HG02970 (cell line): ENCODE measurements at regions not wholly inside any gene's neighbourhood (a gene's known extent, or its start where the extent isn't known, plus 50 kb on each side); places are given as distances from the start of the nearest gene placed in this dataset.

Experiments used
- ATAC-seq: cut with Tn5 transposase; IDR thresholded peaks from one replicate; pipeline ENCODE4 v1.9.1; 2021; ENCODE audit warnings: mild to moderate bottlenecking, moderate library complexity, moderate number of reproducible peaks; ENCODE audit not compliant: unreplicated experiment, low FRiP score

DNA sequence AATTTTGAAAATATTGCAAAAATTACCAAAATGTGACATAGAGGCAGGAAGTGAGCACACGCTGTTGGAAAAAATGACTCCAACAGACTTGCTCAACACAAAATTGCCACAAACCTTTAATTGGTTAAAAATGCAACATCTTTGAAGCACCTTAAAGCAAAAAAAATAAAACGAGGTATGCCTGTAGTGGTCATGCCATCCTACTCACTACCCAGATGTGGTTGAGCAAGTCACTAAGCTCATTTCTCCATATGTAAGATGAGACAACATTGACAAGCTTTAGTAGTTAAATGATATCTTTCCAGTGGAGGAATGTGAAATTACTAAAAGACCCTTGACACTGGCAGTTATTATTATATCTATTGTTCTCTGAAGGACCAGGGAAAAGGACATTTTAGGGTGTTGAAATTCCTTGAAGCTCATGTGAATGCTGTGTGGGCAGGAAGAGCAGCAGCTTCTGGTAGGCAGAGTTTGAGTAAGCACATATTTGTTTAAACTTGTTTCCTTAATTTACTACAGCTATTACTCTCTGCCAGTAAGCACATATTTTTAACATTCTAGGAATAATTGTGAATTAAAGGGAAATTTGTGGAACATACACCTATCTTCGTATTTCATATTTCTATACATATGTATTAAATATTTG, 131.6 kb upstream of the P2RY1 start:
- ATAC-seq = no peak

DNA sequence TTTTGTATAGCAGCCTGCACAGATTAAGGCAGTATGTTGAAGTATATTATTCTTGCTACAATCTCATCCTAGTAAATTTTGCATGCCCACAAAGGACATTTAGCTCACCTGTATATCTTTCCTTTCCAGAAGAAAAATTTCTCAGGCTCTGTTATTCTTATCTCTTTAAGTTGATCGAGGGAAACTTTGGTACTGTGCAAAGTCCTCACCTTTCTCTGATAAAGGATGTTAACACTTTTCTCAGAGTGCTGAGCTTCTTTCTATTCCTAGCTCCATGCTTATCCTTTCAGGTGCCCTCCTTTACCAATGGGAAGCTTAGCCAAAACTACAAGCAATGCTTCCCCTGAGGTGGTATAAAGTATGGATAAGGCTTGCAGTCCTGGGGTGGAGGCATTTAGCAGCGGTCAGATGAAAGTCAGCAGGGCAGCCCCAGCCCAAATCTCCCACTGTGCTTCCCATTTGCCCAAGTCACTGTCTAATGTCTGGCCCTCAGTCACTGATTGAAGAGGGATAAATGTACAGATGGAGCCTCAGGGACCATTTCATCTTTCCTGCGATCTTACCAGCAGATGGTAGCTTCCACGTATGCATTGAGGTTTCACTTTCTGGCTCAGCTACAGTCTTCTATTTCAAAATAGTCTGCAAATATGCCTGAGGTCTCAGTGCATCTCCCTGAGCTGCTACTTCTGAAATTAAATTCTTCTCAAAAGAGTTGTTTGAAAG, 127.8 kb upstream of the P2RY1 start:
- no peak for ATAC-seq

DNA sequence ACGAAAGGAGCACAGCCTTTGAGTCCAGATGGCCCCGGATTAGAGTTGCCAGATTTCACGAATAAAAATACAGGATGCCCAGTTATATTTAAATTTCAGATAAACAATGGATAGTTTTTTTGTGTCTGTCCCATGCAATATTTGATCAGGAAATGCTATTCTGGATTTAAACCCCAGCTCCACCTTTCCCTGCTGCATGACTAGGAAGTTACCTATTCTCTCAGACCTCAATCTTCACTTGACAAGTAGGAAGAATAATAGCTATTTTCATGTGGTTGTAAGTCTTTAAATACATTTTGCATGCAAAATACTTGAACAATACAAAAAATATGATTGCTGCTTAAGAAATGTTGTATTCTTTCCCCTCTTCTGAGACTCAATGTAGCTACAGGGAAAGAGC, 125.3 kb upstream of the P2RY1 start:
- no peak for ATAC-seq

DNA sequence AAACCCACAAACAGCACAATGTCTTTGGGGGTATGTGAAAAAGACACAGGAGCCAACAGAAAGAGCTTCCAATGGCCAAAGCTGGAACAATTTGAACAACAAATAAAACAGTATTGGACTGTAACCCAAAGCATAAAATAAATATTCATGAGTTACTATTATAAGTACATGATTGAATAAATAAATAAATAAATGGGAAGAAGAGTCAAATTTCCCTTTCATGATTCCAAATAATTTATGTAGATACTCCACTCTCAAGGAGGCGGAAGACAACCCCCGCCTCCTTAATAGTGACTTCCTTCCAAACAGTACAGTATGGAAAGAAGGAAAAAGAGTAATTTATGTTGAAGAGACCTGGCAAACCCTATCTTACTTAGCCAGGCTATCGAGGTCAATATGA, 124.4 kb upstream of the P2RY1 start:
- ATAC-seq = no peak

DNA sequence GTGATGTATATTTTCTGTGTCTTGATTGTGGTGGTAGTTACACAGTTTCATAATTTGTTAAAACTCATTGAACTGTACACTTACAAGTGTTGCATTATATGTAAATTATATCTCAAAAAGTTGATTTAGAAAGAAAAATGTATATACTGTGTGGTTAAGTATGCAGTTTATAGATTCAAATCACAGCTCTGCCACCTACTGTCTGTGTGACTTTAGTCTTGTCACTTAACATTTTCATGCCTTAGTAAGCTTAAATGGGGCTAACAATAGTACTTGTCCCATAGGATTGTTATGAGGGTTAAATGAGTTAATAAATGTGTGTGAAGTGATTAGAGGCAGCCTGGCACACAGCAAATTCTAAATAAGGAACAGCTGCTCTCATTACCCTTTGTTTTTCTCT, 120.9 kb upstream of the P2RY1 start:
- no peak for ATAC-seq

DNA sequence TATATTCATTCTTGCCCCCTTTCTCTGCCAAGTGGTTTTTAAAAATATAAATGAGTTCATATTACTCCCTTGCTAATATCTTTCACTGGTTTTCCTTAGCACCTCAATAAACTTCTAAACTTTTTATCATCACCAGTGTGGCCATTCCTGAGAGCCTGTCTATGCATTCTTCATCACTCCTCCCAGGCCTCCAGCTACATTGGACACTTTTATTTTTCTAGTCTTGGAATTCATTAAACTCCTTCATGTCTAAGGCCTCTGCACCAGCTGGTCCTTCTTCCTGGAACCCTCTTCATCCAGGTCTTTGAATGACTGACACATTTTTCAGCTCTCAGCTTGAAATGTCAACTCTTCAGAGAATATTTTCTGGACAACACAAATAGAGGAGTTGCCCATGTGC, 120.4 kb upstream of the P2RY1 start:
- no peak for ATAC-seq

DNA sequence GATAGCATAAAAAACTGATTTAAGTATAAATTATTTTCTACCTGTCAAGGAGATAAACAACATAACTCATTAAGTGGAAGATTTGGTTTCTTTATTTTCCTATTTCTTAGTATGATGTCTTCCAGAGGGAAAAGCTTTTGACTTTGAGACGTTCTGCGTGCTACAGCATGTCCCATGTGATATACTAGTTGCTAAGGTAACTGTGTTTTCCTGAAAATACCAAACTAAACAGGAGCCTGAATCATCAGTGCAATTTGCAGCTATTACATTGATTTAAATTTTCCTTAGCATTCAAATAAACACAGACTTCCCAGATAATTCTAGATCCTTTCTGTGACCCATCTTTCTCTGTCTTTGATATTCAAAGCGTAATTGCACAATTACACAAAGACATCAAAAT, 117.7 kb upstream of the P2RY1 start:
- no peak for ATAC-seq

DNA sequence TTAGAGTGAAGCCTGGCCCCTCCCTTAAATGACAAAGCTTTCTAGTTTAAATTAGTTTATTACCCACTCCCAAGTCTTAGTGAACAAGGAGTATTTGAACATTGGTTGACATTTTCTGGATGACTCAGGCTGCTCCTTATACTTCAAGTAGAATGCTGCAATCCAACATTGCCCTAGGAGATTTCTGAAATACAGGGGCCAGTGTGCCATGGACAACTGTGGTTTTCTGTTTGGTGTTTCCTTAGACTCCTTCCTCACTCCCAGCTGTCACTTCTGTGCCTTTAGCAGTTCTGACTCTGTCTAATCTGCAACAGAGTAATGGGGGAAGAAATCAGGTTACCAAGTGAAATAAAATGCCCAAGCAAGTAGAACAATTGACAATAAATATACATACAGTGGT, 116.1 kb upstream of the P2RY1 start:
- no peak for ATAC-seq

DNA sequence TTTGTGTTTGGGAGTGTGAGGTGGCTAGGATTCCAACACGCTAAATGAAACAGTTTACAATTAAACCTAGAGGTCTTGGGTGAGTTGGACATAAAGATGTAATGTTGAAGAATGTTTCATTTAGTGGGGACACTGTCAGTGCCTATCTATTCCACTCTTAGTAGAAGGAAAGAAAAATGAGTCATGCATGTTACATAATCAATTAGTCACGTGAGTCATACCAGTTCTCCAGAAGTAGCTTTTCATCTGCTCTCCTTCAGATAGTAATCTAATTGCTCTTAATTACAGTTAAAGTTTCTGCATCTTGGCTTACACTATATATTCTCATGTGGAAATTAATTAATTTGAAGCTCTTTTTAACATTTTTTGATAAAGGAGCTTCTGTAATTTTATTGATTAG, 115.7 kb upstream of the P2RY1 start:
- ATAC-seq = no peak

DNA sequence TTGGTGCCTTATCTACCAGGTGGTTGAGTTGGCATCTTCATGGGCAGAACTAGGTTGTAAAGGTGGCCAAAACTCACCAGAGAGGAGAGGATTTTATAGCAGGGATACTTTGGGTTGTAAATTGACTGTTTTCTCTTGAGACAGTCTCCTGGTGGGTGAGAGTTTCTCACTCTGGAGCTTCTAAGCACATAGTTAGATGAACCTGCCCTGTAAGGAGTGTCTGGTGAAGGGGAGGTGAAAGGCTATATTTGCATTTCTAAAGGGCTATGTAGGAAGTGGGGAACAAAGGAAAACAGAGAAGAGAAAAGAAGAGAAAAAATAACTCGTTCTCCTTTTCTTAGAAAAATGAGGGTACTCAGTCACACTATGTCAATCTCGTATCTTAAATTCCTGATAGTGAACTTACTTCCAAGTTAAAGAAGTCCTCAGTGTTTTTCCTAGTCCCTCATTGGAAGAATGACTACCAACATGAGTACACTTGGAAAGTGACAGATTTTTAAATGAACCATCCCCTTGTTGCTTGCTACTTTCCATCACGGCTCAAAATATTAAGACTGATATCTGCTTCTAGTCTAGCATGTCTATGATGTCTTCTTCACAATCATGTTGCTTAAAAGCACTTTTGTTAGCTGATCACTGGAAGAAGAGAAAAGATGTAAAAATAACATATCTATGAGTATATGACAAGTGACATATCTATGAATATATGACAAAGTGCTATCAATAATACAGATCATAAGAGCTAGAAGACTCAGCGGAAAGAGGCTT, 113.8 kb upstream of the P2RY1 start:
- no peak for ATAC-seq

DNA sequence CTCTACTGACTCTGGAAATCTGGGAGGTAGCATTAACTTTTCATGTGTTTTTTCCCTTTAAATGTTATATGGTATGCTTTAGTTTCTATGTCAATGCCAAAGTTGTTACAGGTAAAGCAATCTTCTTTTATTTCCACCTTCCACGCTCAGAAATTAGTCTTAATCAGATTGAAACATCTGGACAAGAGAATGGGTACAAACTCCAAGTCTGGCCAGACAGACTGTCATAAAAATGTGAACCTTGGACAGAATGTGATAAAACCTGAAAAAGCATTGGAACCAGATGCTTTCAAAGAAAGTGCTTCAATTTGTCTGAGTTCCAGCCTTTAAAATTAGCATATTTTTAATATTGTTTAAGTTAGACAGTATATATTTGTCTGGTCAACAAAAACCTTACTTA, 110.7 kb upstream of the P2RY1 start:
- no peak for ATAC-seq

DNA sequence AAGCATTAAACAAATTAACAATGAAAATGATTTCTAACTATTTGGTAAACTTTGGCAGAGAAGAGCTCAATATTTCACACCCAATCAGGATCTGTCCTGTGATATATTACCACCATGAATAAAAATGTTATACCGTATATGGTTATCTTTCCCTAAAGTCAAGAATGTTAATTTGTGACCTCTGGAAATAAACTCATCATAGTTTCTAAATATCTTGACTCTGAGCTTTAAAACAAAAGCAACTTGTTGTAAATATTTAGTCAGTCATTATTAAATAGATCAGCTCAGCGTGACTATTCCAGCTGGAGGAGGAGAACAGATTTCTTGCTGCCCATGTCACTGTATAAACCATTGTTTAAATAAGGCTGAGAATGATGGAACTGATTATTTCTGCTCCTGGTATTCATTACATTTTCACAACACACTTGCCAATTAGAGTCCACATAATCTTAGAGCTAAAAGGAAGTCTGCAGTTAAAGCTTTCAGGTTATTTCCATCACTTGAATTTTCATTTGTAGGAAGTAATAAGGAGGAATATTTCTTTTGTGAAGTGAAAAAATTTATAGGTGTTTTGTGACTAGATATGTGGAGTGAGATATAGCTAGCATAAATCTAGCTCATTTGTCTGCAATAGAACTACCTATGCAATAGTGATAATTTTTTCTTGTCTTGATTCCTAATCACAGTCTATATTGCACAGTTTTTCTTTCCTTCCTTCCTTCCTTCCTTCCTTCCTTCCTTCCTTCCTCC, 106.5 kb upstream of the P2RY1 start:
- no peak for ATAC-seq

DNA sequence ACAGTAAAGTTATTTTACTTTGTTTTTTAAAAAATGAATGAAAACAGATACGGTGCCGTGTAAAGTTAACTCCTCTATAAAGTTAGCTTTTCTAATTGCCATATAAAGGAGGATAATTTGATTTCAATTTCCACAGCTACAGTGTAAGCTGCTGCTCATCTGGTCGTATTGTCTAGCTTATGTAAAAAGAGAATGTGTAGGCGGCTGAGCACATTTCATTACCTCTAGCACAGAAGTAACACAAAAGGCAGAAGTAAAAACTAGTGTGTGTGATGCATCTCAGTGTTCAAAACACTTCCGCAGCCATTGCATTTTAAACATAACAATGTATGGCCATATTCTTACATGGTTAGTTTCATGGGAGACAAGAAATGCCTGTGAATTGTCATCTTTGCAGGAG, 105.0 kb upstream of the P2RY1 start:
- ATAC-seq = no peak

DNA sequence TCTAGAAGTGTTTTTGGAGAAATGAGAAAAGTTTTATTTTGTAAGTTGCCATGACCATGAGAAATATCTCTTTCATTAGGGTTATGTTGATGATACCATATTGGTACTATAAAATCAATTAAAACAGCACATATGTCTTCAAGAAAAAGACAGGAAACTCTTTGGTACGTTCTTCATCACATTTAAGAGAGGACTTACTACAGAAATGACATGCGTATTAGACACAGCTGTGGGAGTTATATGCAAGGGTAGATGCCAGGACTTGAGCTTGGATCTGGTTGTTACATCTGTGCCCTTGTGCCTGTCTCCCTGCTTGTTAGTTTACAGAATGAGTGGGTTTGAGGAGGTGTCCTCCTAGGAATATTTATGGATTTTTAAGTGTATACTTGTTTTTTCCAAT, 103.4 kb upstream of the P2RY1 start:
- ATAC-seq = no peak

DNA sequence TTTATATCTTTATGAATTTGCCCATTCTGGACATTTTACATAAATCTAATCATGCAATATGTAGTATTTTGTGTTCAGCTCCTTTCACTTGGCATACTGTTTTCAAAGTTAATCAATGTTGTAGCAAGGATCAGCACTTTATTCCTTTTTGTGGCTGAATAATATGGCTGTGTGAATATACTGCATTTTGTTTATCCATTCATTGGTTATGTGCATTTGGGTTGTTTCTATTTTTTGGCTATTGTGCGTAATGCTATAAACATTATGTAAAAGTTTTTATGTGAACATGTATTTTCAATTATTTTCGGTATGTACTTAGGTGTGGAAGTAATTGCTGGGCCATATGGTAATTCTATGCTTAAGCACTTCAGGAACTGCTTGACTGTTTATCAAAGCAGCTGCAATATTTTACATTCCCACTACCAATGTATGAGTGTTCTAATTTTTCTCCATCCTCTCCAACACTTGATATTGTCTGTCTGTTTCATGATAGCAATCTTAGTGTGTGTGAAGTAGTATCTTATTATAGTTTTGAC, 101.3 kb upstream of the P2RY1 start:
- no peak for ATAC-seq

DNA sequence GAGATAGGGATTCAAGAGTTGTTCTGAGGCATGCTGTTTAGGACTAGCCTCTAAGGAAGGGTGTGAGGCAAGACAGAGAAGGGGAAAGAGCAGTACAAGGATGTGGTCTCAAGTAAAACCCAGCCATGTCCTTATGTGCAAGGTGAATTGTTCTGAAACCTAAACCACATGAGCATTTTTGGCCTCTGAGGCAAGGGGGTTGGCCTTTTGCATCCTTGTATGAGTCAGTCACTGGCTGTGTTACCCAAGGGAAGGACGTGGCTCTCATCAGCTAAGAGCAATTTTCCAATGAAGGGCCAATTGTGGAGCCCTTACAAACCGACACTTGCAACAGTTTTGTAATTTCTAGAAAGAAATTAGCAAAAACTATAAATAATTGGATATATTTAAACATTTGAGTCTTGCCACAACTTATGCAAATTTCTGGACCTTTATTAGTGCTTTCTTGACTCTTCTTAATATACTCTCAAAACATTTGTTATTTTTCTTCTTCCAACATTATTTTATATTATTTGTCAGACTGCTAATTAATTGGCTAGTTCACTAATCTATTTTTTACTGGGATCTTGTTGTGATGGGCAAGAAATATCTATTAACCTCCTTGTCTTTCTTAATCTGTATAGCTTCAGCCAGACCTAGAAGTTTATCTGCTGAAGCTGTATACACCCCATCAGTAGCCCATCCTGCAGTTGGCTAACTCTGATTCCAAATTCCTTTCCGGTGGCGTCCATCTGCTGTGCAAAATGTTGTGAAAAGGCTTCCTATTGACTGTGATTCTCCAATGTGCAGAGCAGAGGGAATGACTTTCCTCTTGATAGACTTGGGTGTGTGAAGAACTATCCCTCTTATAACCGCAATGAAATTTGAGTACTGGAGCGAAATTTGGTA, 97.7 kb upstream of the P2RY1 start:
- peak; percentile 99 for ATAC-seq

DNA sequence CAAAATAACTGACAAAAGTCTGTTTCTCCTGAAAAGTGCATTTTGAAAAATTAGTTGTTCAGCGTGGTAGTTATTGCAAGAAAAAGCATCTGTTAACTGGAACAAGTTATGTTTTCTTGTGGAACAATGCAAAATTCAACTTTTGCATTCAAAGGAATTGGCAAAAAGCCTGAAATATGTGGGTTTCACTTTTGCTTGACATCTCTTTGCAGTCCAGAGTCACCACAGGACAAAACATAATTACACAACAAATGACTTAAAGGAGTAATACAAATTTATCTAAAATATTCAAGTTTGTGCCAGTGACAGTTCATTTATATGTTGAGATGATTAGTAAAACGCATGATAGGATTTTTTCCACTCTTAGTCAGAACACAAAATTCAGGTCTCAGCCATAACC, 96.3 kb upstream of the P2RY1 start:
- ATAC-seq = no peak

DNA sequence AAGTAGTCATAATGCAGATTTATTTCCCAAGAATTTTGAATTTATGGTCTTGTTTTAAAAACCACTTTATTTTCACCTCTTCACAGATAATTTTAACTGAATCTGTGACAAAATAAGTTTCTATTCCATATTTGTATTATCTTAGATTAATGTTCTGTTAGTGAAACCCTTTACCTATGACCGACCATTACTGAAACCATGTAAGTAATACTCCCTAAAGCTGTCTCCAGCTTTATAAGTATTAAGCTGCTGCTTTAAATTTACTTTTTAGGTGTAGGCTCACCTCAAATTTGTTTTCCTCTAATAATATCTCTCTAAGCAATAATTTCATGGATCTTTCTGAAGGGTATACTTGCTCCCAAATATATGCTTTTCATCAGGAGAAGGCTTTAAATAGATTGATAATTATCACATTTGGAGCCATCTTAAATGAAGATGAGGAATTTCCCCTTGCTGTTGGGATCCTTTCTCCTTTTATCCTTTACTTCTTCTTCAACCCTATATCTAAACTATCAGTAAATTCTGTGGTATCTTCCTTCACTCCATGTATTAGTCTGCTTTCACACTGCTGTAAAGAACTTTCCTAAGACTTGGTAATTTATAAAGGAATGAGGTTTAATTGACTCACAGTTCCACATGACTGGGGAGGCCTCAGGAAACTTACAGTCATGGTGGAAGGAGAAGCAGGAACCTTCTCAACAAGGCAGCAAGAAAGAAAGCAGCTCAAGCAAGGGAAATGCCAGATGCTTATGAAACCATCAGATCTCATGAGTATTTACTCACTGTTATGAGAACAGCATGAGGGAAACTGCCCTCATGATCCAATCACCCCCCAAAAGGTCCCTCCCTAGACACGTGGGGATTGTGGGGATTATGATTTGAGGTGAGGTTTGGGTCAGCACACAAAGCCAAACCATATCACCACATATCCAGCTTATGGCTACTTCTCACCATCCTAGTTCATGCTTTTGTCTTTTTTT, 92.3 kb upstream of the P2RY1 start:
- no peak for ATAC-seq

DNA sequence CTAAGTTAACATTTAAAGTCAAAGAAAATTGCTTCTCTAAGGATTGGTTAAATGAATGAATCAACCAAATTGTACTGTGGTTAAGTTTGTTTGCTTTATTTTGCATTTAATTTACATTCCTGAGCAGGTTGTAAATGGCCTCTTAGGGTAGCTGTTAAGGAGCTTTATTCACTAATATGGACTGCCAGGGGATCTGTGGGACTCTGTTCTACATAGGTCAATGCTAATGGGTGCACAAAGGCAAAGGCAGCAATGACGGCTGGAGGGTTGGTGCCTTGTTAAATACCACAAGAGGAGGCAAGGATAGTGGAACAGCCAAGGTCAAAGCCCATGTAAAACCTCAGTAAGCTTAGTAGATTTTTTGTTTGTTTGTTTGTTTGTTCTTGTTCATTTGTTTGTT, 89.3 kb upstream of the P2RY1 start:
- ATAC-seq = no peak
